ENCODE measurements at regions not wholly inside any gene's neighbourhood (a gene's known extent, or its start where the extent isn't known, plus 50 kb on each side); places are given as distances from the start of the nearest gene placed in this dataset.

- Mint-ChIP-seq H3K27me3 (ENCODE audit: low read depth) (no peaks in the 10 kb centered on the region), H3K36me3 (ENCODE audit: low read depth) (no peaks in the 10 kb centered on the region), H3K4me1 (peaks cover 59% of the 10 kb centered on the region), H3K4me3 (peak overlapping the region; percentile 64), H3K9me3 (no peaks in the 10 kb centered on the region), H3K27ac (ENCODE audit: unreplicated experiment) (peak overlapping the region; percentile 96)
- DNase-seq (ENCODE audit: low read depth, low spot score), result peak; percentile 30
- TF ChIP-seq CTCF (conservative IDR thresholded peaks at IDR 0.05), result no peak
Measured at GRCh38 chr1:60833173-60833572, 249.2 kb upstream of the NFIA start.

GRCh38 chr1:60832367-60832766 lies 250.0 kb upstream of the NFIA start:
- DNase-seq (ENCODE audit: low read depth, low spot score), result no peak
- H3K27ac Mint-ChIP-seq (ENCODE audit: unreplicated experiment), result peak overlapping the region; percentile 96
- H3K4me1 Mint-ChIP-seq, result peaks cover 59% of the 10 kb centered on the region
- no peaks in the 10 kb centered on the region for H3K36me3 Mint-ChIP-seq (ENCODE audit: low read depth)
- no peaks in the 10 kb centered on the region for H3K27me3 Mint-ChIP-seq (ENCODE audit: low read depth)
- H3K9me3 Mint-ChIP-seq, result no peaks in the 10 kb centered on the region
- H3K4me3 Mint-ChIP-seq, result no peak overlapping the region
- no peak for TF ChIP-seq CTCF (conservative IDR thresholded peaks at IDR 0.05)

- TF ChIP-seq CTCF (conservative IDR thresholded peaks at IDR 0.05), result no peak
Measured at GRCh38 chr1:60831780-60832179, 250.6 kb upstream of the NFIA start.

GRCh38 chr1:60828944-60829343 lies 253.4 kb upstream of the NFIA start:
- Mint-ChIP-seq H3K4me1 (peaks cover 68% of the 10 kb centered on the region), H3K36me3 (ENCODE audit: low read depth) (peaks cover 7% of the 10 kb centered on the region), H3K4me3 (no peak overlapping the region), H3K27ac (ENCODE audit: unreplicated experiment) (peak overlapping the region; percentile 29), H3K9me3 (peaks cover 8% of the 10 kb centered on the region), H3K27me3 (ENCODE audit: low read depth) (no peaks in the 10 kb centered on the region)
- DNase-seq (ENCODE audit: low read depth, low spot score), result no peak
- TF ChIP-seq CTCF (conservative IDR thresholded peaks at IDR 0.05), result no peak

More at GRCh38 chr1:60831780-60832179, 250.6 kb upstream of the NFIA start:
- Mint-ChIP-seq H3K9me3 (peaks cover 2% of the 10 kb centered on the region), H3K36me3 (ENCODE audit: low read depth) (peaks cover 2% of the 10 kb centered on the region), H3K27me3 (ENCODE audit: low read depth) (no peaks in the 10 kb centered on the region), H3K27ac (ENCODE audit: unreplicated experiment) (peak overlapping the region; percentile 90), H3K4me3 (no peak overlapping the region), H3K4me1 (peaks cover 61% of the 10 kb centered on the region)
- DNase-seq (ENCODE audit: low read depth, low spot score), result no peak

- Mint-ChIP-seq H3K36me3 (ENCODE audit: low read depth) (peaks cover 7% of the 10 kb centered on the region), H3K4me1 (peaks cover 62% of the 10 kb centered on the region)
- no peak for TF ChIP-seq CTCF (conservative IDR thresholded peaks at IDR 0.05)
Measured at GRCh38 chr1:60826320-60827094, 255.9 kb upstream of the NFIA start.

More at GRCh38 chr1:60826320-60827094, 255.9 kb upstream of the NFIA start:
- no peak for DNase-seq (ENCODE audit: low read depth, low spot score)
- H3K27ac Mint-ChIP-seq (ENCODE audit: unreplicated experiment), result no peak overlapping the region
- H3K27me3 Mint-ChIP-seq (ENCODE audit: low read depth), result no peaks in the 10 kb centered on the region
- H3K4me3 Mint-ChIP-seq, result no peak overlapping the region
- peaks cover 8% of the 10 kb centered on the region for H3K9me3 Mint-ChIP-seq
